T follicular helper cell (primary cell): ENCODE measurements at regions not wholly inside any gene's neighbourhood (a gene's known extent, or its start where the extent isn't known, plus 50 kb on each side); places are given as distances from the start of the nearest gene placed in this dataset.
"Not testable (repeated sequence)": the region's sequence is repeated elsewhere in the genome, so short reads cannot be mapped to it uniquely, and the experiment has no call there.

Experiments used
- DNase-seq: peaks from one replicate; pipeline ENCODE4 v3.0.0-alpha.2; 2020; ENCODE audit warnings: low read depth

- no peak for DNase-seq
Measured at GRCh38 chr14:71328183-71328582, 420.9 kb downstream of the PCNX1 start.

- DNase-seq: no peak
Measured at GRCh38 chr14:71328954-71329353, 421.7 kb downstream of the PCNX1 start.

- DNase-seq: no peak
Measured at GRCh38 chr14:71331403-71331802, 424.1 kb downstream of the PCNX1 start.

- DNase-seq: no peak
Measured at GRCh38 chr14:71332476-71332875, 425.2 kb downstream of the PCNX1 start.

GRCh38 chr14:71333705-71334104, 426.4 kb downstream of the PCNX1 start:
- DNase-seq: no peak

- DNase-seq: no peak
Measured at GRCh38 chr14:71336489-71337192, 429.4 kb downstream of the PCNX1 start.

GRCh38 chr14:71338153-71338552, 430.9 kb downstream of the PCNX1 start:
- no peak for DNase-seq

- DNase-seq: no peak
Measured at GRCh38 chr14:71339650-71340415, 432.6 kb downstream of the PCNX1 start.

- DNase-seq: no peak
Measured at GRCh38 chr14:71341156-71341555, 433.9 kb downstream of the PCNX1 start.

- DNase-seq: no peak
Measured at GRCh38 chr14:71343724-71344123, 436.5 kb downstream of the PCNX1 start.

- no peak for DNase-seq
Measured at GRCh38 chr14:71344506-71344905, 437.2 kb downstream of the PCNX1 start.

GRCh38 chr14:71346685-71347084, 439.4 kb downstream of the PCNX1 start:
- DNase-seq: no peak

- no peak for DNase-seq
Measured at GRCh38 chr14:71348394-71348793, 441.1 kb downstream of the PCNX1 start.

- DNase-seq: no peak
Measured at GRCh38 chr14:71348817-71349216, 441.6 kb downstream of the PCNX1 start.

- no peak for DNase-seq
Measured at GRCh38 chr14:71354142-71354541, 446.9 kb downstream of the PCNX1 start.

- DNase-seq: no peak
Measured at GRCh38 chr14:71354801-71355200, 447.5 kb downstream of the PCNX1 start.

GRCh38 chr14:71355324-71356201, 448.3 kb downstream of the PCNX1 start:
- no peak for DNase-seq

- no peak for DNase-seq
Measured at GRCh38 chr14:71358209-71358931, 451.1 kb downstream of the PCNX1 start.

GRCh38 chr14:71358932-71359421, 451.7 kb downstream of the PCNX1 start:
- not testable (repeated sequence) for DNase-seq

GRCh38 chr14:71359823-71360222, 452.6 kb downstream of the PCNX1 start:
- DNase-seq: no peak

GRCh38 chr14:71361336-71361735, 454.1 kb downstream of the PCNX1 start:
- no peak for DNase-seq

- DNase-seq: no peak
Measured at GRCh38 chr14:71361874-71362273, 454.6 kb downstream of the PCNX1 start.
